GM19025 (cell line): ENCODE measurements at regions not wholly inside any gene's neighbourhood (a gene's known extent, or its start where the extent isn't known, plus 50 kb on each side); places are given as distances from the start of the nearest gene placed in this dataset.

Source experiments
- ATAC-seq: cut with Tn5 transposase; IDR thresholded peaks from one replicate; pipeline ENCODE4 v1.9.1; 2021; ENCODE audit warnings: mild to moderate bottlenecking, low read depth, moderate library complexity; ENCODE audit not compliant: unreplicated experiment

DNA sequence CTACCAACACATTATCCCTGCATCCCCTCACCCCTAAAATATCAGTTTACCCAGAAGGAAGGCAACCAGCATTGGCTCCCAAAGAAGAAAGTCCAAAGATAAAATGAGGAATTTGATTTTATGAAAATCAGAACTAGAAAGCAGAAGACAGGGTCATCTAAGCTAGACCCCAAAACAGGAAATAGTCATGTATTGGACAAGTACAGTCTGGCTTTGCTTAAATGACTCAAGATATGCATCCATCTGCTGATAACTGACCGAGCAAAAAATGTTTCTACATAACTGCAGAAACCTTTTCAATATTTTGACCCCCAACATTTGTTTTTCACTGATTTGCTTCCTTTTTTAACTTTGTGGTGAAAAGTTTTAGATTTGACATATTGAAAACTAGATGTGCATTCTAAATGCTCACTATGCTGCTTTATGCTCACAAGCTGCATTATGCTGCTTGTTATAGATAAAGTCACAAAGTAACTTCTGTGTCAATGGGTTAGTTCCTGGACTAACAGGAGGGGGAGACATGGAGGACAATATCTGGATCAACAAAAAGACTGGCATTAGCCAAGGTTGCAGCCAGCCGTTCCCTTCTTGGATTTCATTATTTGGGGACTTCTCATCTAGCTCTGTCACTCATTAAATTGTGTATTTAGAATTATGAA lies 227.0 kb downstream of the INHBA start:
- ATAC-seq: no peak

DNA sequence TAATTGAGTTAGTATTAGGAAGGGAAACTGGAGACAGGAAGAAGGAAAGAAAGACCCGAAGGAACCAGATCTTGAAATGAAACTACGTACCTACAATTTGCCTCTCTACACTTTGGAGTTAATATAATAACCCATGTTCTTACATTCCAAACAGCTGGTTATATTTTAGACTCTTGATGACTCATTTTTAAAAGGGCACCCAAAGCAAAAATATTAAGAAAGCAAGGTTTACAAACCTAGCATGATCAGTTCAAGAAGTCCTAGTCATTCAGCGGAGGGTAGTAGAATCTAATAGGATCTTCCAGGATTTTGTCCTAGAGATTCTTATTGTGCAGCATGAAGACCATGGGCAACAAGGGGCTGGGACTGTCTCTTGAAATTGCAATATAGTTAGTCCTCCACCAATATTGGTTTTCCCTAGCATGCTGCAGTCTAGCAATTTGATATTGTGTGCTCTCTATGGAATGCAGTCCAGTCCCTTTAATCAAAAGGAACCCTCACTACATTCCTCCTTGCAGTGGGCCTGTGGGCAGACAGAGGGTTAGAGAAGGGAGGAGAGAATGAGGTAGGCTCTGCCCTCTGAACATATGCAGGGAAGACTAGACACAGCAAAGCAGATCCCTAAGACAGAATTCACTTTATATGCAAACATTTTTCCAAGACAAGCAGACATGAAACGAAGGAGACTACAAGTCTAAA lies 230.3 kb downstream of the INHBA start:
- no peak for ATAC-seq

DNA sequence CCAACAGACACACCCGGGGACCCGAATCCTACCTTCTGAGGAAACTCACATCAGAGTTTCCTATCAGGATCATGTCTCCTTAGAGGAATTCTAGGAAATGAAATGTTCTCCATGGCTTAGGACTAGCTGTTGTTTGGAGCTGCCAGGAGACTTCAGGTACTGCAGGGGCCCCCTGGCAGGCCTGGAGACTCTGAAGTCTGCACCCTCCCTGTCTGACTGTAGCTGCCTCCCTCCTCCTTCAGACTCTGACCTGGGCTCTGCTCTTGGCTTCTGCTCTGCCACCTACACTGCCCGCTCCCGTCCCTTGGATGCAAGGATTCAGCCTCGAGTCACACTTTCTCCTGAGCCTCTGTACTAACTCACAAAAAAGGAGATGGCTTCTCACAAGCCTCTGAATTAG lies 232.8 kb downstream of the INHBA start:
- no peak for ATAC-seq

DNA sequence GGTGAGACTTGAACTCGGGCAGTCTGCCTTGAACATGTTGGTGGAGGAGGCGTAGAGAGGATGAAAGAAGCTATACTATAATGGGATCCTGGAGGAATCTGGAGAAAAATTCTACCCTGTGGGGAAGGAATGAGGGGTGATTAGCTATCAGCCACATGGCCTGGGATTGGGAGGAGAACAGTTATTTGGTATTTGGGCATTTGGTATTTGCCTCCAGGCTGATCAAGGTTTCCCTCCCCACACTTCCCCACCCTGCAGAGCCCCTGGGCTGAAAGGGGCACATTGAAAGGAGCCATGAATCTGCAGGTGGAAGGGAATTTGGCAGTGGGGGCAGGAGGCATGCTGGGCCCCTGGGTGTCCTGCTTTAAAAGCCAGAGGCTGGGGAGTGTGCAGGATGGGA lies 235.3 kb downstream of the INHBA start:
- ATAC-seq: no peak

DNA sequence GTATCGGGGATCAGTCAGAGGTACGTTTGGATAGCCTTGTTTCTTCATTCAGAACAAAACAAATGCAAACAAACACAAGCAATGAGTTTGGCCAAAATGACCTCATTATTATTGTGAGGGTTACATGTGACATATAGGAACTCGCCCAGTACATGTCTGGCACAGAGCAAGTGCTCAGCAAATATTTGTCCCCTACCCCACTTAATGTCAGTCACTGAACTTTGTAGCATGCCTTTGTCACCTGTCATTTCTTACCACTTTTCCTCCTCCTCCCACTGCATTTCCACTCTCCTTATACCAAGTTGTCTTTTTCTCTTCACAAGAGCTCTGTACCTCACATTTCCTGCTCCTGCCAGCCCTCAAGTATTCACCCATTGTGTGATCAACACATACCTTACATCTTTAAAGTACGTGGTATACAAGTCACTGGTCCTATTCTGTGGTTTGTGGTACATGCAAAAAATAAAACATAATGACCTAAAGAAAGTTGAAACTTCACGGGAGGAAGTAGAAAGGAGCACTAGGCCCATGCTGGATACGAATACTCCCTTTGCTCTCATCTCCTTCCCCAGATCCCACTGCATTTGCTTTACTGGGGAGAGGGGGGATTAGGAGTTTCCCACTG lies 236.0 kb downstream of the INHBA start:
- ATAC-seq: no peak

DNA sequence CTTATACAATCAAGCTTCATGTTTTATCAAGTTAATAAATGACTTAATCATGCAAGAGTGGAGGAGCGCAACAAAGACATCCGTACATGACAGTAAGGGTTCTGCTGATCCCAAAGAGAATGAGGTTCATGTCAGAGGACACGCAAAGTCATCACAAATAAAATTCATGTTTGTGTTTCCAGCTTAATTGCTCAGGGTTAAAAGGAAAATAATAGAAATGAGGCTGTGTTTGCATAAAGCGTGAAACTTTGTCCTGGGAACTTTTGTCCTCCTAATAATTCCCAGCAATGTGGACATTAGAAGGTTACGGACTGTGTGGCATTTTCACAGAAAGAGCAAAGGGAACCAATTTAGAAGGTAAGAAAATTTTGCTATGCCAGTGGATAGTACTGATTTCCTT lies 237.3 kb downstream of the INHBA start:
- ATAC-seq: no peak

DNA sequence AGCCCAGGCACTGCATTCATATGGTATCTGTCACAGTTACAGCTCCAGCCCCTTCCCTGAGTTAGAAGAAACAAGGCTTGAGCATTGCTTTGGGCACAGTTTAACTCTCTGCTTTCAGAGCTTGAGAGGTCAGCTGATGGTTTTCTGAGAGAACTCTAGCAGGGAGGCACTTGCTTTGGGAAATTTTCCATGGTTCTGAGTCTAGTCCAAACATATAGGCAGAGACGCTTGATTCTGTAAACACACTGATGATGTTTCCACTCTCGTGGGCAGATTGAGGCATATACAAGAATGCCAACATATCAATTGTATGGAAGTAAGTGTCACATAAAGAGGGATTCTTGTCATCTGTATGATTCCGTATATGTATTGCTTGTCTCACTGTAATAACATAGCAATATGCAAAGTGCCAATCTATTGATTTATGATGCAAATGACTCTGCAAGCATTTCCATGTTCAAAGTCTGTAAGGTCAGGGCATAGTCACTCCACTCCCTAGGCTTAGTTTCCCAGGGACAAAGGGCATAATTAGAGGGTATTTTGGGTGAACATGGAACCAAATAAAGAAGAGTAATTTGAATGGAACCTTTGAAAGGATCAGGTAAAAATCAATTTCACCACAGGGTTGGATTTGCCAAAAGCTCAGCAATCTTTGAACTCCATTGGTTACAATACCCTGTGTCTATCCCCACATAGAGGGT lies 239.0 kb downstream of the INHBA start:
- no peak for ATAC-seq

DNA sequence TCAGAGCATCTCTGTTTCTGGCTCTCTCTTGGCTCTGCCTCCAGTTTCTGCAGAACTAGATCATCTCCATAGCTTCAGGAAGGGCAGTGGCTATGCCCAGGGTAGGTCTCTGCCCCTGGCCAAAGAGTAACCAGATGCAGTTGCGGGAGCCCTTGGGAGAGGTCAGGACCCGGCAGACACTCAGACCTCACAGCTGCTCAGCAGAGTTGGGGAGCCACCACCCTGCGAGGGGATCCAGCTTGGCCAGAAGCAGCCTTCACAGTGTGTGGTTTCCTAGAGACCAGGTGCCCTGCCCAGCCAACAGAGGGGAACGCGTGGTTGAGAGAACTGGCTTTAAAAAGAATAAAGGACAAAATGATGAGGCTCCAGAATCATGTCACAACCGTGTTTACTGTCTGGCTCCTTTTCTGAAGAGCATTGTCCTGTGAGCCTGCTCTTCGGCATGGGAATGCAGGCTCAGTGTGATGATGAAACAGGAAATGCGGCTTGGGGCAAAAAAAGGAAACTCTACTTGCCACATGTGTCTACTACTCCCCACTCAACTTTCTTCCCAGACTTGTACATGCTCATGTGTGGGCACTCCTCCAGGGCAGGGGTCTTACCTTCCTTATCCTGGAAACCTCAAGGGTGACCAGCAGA lies 243.1 kb downstream of the INHBA start:
- ATAC-seq: no peak

DNA sequence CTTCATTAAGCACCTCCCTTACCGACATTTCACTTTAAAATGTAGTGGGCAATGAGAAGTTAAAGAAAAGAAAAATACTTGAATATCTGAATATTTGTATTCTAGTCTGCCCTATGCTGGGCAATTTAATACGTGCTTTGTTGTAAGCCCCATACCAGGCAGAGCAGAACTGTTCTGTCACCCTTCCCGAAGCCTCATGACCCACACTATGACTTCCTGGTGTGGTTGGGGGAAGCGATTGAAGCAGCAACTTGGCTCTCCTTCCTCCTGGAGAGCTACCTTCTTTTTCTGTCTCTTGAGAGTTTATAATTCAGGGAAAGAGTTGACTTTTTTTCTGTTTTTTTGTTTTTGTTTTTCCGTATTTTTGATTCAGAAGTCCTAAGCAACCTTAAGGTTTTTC lies 243.7 kb downstream of the INHBA start:
- no peak for ATAC-seq

DNA sequence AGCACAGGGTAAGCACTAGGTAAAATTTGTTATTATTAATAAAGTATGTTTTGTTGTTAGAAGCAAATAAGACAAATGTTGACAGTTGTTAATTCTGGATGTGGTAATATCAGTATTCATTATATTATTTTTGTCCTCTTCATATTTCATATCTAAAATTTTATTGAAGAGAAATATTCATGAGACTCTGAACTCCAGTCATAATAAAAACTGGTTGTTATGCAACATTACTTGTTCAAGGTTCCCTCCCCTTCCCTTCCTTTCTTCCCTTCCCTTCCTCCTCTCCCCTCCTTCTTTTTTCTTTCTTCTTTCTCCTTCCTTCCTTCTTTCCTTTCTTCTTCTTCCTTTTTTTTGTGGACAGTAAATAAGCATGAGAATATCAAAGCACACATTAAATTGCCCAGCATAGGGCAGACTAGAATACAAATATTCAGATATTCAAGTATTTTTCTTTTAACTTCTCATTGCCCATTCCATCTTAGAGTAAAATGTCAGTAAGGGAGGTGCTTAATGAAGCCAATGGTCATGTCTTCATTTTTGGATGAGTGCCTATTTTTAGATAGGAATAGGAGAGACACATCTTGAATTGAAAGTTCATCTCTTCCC lies 245.0 kb downstream of the INHBA start:
- no peak for ATAC-seq

DNA sequence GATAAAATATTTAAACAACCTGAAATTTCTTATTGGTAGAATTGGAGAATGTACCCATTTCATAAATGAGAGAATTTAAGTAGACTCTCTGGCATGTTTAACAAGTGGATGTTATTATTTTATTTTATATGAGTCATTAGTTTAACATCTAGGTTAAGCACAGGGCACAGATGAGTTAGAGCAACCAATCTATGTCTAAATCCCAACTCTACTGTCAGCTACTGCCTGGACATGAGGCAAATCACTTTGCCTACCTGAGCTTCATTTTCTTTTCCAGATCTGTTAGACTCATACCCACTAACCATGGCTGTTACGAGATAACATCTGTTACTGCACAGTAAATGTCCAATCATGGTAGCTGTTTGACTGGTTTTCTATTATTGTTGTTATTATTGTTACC lies 251.1 kb downstream of the INHBA start:
- no peak for ATAC-seq

DNA sequence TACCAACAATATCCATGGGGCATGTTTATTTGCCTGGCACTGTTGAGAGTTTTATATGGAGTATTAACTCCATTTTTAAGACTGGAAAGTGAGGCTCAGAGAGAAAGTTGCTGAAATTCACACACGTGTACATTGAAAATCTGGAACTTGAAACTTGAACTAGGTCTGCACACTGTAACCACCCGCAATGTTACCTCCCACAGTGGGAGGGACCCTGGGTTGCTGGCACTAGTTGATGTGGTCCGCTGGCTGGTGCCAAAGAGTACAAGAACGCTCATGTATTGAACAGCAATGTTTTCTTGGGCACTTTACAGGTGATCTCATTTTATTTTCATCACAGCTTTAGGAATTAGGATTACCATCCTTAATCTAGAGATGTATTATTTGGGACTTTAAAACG lies 253.2 kb downstream of the INHBA start:
- ATAC-seq: no peak

DNA sequence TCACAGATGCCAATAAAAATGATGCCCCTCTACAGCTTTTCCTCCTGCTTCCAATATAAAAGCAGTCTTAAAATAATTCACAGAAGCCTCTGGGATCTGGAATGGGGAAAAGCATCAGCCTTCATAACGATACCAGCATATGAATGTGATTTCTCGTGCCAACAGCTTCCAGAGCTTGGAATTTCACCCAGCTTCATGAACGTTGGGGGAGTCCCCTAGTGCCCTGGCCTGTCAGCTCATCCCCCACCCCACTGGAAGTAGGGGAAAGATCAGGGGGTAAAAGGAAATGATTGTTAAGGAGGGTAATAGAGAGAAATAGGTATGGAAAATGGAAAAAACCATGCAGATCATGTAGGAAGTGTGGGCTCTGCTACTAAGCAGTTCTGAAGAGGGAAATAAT lies 253.6 kb downstream of the INHBA start:
- ATAC-seq: no peak

DNA sequence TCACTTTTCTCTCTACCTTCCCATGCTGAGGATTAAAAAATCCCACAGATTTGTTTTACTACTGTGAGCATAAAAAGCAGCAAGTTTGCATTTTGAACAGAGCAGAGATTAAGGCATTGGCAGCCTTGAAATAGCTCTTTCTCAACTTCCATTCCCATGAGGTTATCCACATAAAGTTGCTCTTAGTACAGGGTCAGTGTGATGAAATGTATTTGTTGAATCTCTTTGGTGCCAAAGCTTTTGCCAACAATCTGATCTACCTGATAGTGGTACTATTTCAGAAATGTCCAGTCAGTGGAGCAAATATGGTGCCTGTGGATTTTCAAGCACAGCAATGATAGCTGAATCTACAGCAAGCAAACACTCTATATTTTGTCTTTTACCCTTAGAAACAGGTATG lies 254.8 kb downstream of the INHBA start:
- no peak for ATAC-seq

DNA sequence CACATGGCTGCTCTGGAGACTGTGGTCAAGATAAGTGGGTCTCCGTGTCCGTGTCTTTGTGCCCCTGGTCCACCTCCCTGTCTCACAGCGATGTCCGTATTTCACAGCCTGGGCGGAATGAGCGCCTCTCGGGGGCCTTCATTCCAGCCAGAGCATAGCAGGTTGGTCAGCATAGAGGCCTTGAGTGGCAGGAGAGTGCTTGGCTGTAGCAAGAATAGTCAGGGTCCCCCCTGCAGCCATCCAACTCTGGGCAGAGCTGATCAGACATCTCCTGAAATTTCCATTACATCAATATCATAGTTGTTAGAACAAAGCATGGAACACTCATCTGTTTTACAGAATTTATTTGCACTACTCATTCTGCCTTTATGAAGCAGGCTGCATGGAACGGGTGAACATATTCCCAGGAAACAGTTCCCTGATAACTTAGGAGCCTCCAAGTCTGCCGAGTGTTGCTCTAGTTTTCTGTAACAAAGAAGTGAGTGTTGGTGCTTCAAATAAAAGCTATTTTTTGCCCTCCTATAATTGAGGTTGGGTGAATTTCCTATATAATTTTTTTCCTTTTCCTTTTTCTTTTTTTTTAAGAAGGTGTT lies 255.3 kb downstream of the INHBA start:
- no peak for ATAC-seq

DNA sequence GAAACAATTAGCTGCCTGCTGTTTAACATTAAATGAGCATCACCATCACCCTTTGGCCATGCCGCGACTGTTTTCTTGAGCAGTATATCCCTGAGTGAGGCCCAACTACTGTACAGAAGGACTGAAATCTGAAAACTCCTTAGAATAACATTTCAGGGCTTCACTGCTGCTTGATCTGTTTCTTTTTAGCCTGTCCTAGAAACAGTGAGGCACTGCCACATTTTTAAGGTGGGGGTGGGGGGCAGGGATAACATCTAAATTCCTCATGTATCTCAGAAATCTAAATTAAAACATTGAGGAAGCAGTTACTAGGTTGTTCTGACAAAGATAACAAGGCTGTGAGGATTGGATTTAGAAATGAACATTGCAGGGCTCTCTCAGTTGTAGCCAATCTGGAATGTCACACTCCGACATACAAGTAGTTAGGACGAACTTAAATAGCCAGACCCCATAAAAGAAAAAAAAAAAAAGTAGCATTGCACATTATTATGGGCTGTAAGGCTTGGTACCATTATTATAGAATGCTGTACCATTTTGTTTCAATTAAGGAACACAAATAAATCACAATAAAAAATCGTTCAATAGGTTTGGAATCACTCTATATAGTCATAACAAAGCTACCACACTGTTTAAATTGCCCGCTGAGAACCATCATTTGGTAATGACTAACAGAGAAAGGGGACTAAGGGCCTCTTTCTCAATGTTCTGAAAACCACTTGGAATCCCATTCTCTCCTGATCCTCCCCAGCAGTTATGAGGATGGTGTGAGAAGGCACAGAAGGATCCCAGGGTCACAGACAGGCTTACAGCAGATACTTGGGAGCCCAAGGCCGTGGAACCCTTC lies 256.1 kb downstream of the INHBA start:
- no peak for ATAC-seq

DNA sequence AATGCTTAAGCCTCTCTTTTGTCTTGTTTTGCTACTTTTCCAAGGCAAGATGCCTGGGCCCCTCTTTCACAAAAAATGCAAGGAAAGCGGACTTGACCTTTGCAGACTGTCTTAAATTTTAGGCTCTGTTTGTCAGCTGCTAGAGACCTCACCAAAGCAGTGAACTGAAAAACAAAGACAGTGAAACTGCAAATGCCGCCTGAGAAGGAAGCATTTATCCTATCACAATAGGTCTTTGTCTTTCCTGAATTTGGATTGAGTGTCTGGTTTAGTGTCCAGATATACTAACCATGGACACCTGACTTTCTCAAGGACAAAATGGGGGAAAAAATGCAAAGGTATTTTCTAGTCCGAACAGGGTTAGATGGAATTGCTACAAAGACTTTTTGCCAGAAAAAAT lies 256.9 kb downstream of the INHBA start:
- no peak for ATAC-seq

DNA sequence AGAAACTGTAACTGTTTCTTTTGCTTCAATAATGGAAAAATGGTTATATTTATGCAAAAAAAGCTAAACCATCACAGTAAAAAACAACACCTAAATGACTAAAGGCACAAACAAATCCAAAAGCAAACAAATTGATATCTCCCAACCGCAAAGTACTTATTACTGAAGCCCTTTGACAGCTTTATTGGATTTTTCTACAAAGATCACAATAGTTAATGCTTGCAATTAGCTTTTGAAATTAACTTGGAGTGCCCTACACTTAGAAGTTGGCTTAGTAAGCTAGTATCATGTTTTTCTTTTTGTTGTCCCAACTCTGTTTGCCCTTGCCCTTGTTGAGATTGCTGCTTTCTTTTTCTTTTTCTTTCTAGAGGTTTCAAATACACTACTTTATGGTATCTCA lies 257.5 kb downstream of the INHBA start:
- no peak for ATAC-seq

DNA sequence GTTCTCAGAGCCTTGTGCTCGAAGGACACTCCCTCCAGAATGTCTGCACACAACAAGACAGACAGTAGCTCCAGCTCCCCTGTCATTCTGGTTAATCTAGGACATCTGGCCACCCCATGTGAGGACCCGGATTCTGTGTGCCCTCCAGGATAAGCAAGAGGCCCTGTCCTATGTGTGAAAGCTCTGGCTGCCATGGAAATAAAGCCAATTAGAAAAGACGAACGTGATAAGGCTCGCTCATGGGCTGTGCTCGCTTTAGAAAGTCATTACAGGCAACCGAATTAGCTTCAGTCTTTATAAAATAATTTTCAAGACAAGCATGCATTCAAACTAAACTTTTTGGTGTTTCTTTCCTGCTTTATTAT lies 263.4 kb downstream of the INHBA start:
- ATAC-seq: no peak
